GM21825 (cell line): ENCODE measurements at regions not wholly inside any gene's neighbourhood (a gene's known extent, or its start where the extent isn't known, plus 50 kb on each side); places are given as distances from the start of the nearest gene placed in this dataset.

Experiments used
- ATAC-seq: cut with Tn5 transposase; IDR thresholded peaks from one replicate; pipeline ENCODE4 v1.9.1; 2021; ENCODE audit warnings: mild to moderate bottlenecking, moderate library complexity; ENCODE audit not compliant: unreplicated experiment

GRCh38 chr2:41527525-41528323 is 520.1 kb upstream of the PKDCC start:
- ATAC-seq: no peak

GRCh38 chr2:41535575-41535974 is 512.2 kb upstream of the PKDCC start:
- no peak for ATAC-seq

- no peak for ATAC-seq
Observed at GRCh38 chr2:41540272-41540998, 507.4 kb upstream of the PKDCC start.

GRCh38 chr2:41543726-41544125 is 504.1 kb upstream of the PKDCC start:
- no peak for ATAC-seq

GRCh38 chr2:41544709-41545108 is 503.1 kb upstream of the PKDCC start:
- no peak for ATAC-seq

GRCh38 chr2:41546031-41546430 is 501.8 kb upstream of the PKDCC start:
- ATAC-seq: no peak

GRCh38 chr2:41568648-41569047 is 479.2 kb upstream of the PKDCC start:
- ATAC-seq: no peak

GRCh38 chr2:41572154-41572553 is 475.7 kb upstream of the PKDCC start:
- no peak for ATAC-seq

- no peak for ATAC-seq
Observed at GRCh38 chr2:41576423-41576822, 471.4 kb upstream of the PKDCC start.

- ATAC-seq: no peak
Observed at GRCh38 chr2:41579806-41580205, 468.0 kb upstream of the PKDCC start.

GRCh38 chr2:41580806-41581205 is 467.0 kb upstream of the PKDCC start:
- ATAC-seq: no peak

GRCh38 chr2:41595240-41595639 is 452.6 kb upstream of the PKDCC start:
- ATAC-seq: no peak

- ATAC-seq: no peak
Observed at GRCh38 chr2:41597680-41598079, 450.1 kb upstream of the PKDCC start.

GRCh38 chr2:41598161-41598894 is 449.5 kb upstream of the PKDCC start:
- ATAC-seq: no peak

GRCh38 chr2:41600460-41600859 is 447.4 kb upstream of the PKDCC start:
- no peak for ATAC-seq

GRCh38 chr2:41602341-41602740 is 445.5 kb upstream of the PKDCC start:
- no peak for ATAC-seq

GRCh38 chr2:41605311-41605710 is 442.5 kb upstream of the PKDCC start:
- no peak for ATAC-seq

- ATAC-seq: no peak
Observed at GRCh38 chr2:41605914-41606313, 441.9 kb upstream of the PKDCC start.

GRCh38 chr2:41610501-41611190 is 437.2 kb upstream of the PKDCC start:
- no peak for ATAC-seq

- ATAC-seq: no peak
Observed at GRCh38 chr2:41618754-41619153, 429.1 kb upstream of the PKDCC start.

GRCh38 chr2:41621095-41621494 is 426.7 kb upstream of the PKDCC start:
- ATAC-seq: no peak
